GM18526 (cell line): ENCODE measurements at regions not wholly inside any gene's neighbourhood (a gene's known extent, or its start where the extent isn't known, plus 50 kb on each side); places are given as distances from the start of the nearest gene placed in this dataset.

Source experiments
- POLR2A ChIP-seq: IDR thresholded peaks from 3 replicates; pipeline ENCODE4 v1.6.1; 2011; ENCODE audit not compliant: insufficient read length; ENCODE audit errors: extremely low read depth

- TF ChIP-seq POLR2A = no peak
These were observed 201.3 kb downstream of the C9orf152 start for GRCh38 chr9:110006657-110007056.

- no peak for TF ChIP-seq POLR2A
These were observed 200.3 kb downstream of the C9orf152 start for GRCh38 chr9:110007477-110008270.

DNA sequence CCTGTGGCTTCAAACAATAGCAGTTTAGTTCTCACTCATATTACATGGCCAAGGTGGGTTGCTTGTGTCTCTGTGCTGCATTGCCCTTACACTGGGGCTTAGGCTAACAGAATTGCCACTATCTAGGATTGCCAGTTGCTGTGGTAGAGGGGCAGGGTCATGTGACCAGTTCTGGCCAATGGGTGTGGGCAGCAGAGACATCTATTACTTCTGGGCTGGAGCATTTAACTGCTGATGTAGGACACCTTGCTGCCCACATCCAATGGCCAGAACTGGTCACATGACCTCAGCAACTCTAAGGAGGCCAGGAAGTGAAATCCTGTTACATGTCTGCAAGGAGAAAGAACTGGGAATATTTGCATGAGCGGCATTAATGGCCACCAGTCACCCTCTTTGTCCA lies 199.3 kb downstream of the C9orf152 start:
- no peak for TF ChIP-seq POLR2A

- TF ChIP-seq POLR2A = no peak
These were observed 196.2 kb downstream of the C9orf152 start for GRCh38 chr9:110011628-110012320.

GRCh38 chr9:110013064-110013463 lies 194.9 kb downstream of the C9orf152 start:
- TF ChIP-seq POLR2A = no peak

DNA sequence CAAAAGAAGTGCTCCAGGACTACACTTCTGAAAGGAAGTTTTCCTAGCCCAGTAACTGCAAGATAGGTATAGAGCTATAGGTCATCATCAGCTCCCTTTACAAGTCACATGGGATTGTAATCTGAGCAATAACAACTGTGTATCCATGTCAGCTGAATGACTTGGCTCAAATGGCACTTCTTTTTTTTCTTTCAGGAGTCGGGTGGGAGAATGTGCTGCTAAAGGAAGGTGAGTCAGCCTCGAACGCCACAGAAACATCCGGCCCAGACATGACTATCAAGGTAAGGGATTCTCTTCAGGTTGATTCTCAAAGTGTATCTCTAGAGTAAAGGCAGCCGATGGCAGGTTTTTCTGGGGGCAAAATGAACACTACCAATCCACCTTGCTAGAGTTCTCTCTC lies 192.2 kb downstream of the C9orf152 start:
- no peak for TF ChIP-seq POLR2A

GRCh38 chr9:110016340-110016739 lies 191.6 kb downstream of the C9orf152 start:
- TF ChIP-seq POLR2A = no peak

DNA sequence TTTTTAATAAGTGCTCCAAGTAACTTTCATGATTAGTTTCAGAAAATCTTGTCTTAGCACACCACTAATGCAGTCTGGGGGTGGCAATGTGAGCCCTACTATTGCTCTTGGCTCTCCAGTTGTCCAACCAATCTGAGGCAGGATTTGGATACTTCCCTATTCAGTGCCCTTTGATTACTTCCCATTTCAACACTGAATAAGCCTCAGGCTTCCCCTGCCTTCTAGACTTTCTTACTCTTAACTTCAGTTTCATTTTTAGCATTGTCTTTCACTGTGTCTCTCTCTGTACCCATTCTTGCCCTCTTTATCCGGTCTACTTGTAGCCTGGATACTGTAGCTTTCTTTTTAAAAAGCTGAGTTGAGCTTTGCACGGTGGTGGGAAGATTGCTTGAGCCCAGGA lies 186.1 kb downstream of the C9orf152 start:
- no peak for TF ChIP-seq POLR2A

DNA sequence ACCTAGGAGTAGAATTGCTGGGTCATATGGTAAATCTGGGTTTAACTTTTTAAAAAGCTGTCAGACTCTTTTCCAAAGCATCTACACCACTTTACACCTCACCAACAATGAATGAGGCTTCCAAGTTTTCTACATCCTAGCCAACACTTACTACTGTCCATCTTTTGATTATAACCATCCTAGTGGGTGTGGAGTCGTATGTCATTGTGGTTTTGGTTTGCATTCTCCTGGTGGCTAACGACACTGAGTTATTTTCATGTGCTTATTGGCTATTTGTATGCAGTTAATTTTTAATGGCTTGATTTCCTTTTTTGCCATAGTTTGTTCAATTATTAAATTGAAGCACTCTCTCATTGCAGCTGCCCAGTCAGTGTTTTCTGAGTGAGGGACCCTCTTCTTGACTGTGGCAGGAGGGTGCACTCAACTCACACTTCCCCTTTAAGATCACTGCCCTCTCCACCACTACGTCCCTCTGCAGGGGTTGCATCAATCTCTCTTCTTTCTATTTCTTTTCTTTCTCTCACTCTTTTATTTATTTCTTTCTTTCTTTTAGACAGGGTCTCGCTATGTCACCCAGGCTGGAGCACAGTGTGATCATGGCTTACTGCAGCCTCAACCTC lies 182.3 kb downstream of the C9orf152 start:
- no peak for TF ChIP-seq POLR2A

- no peak for TF ChIP-seq POLR2A
These were observed 180.3 kb downstream of the C9orf152 start for GRCh38 chr9:110027671-110028081.

- TF ChIP-seq POLR2A = no peak
These were observed 179.7 kb downstream of the C9orf152 start for GRCh38 chr9:110028271-110028670.

GRCh38 chr9:110028676-110029075 lies 179.3 kb downstream of the C9orf152 start:
- TF ChIP-seq POLR2A = no peak

- TF ChIP-seq POLR2A = no peak
These were observed 178.5 kb downstream of the C9orf152 start for GRCh38 chr9:110029429-110029955.

GRCh38 chr9:110029956-110030480 lies 177.9 kb downstream of the C9orf152 start:
- TF ChIP-seq POLR2A = no peak

DNA sequence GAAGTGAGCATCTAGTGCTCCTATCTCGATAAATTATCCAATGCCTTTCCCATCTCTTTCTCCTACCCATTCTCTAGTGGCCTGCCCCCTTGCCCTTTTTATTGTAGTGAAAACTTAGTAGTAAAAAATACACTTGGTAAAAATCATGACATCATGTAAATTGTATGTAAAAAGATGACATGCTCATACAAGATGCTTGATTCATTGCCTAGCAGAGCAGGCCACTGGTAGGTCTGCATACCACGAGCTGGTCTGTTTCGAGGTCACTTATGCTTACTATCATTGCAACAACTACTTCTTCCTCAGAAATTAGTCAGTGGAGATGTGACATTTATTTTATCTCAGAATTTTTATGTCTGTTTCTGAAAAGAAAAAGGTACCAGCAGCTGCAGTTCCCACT lies 177.3 kb downstream of the C9orf152 start:
- TF ChIP-seq POLR2A = no peak
